ENCODE measurements at regions not wholly inside any gene's neighbourhood (a gene's known extent, or its start where the extent isn't known, plus 50 kb on each side); places are given as distances from the start of the nearest gene placed in this dataset.

DNA sequence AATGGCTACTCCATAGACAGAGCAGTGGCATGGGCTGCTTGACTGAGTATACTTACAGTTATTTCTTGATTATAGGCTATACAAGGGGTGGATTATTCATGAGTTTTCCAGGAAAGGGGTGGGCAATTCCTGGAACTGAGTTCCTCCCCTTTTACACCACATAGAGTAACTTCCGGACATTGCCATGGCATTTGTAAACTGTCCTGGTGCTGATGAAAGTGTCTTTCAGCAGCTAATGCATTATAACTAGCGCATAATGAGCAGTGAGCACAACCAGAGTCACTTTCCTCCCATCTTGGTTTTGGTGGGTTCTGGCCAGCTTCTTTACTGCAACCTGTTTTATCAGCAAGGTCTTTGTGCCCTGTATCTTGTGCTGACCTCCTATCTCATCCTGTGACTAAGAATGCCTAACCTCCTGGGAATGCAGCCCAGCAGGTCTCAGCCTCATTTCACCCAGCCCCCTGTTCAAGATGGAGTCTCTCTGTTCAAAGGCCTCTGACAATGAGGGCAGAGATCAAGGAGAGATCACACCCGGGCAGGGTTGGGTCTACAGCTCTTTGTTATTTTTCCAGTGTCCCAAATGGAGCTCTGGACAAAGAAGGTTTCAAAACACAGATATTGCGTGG, 468.4 kb upstream of the PRKX start:
- no peaks in the 10 kb centered on the region for H3K79me2 ChIP-seq (ENCODE audit: insufficient read depth)
- ChIA-PET CTCF (no interaction called here), POLR2A (no interaction called here)
- 3% methylated on average over 4 of the region's 4 CpGs for WGBS (ENCODE audit: low lambda C conversion rate)
- H3K27me3 ChIP-seq (ENCODE audit: insufficient read depth), result no peaks in the 10 kb centered on the region
- H4K20me1 ChIP-seq (ENCODE audit: insufficient read depth), result no peaks in the 10 kb centered on the region
- DNase-seq, result no peak
- no peaks in the 10 kb centered on the region for H3F3A ChIP-seq (replicated peaks; ENCODE audit: insufficient read depth)
- no peaks in the 10 kb centered on the region for H3K9me2 ChIP-seq
- no peak overlapping the region for H3K4me3 ChIP-seq (ENCODE audit: low read depth in 2 of 2, low read length in 1 of 2)
- H3K4me2 ChIP-seq, result no peak overlapping the region
- no peak overlapping the region for H2AFZ ChIP-seq (ENCODE audit: low read depth)
- H3K9me3 ChIP-seq, result 0 out of 2 replicates have a peak, but pooled peaks cover 6% of the 10 kb centered on the region
- H3K4me1 ChIP-seq (ENCODE audit: control insufficient read depth in 1 of 2, insufficient read depth in 2 of 2, low read depth in 1 of 2, low read length in 1 of 2), result no peaks in the 10 kb centered on the region
- H3K9ac ChIP-seq, result no peak overlapping the region
- H3K36me3 ChIP-seq (replicated peaks in 1 of 2; ENCODE audit: control insufficient read depth in 1 of 2, insufficient read depth in 2 of 2, low read length in 1 of 2), result no peaks in the 10 kb centered on the region
- no peak for TF ChIP-seq CHD2 (IDR thresholded peaks at IDR 0.05; ENCODE audit: low read length, partially characterized antibody)
- no peak for TF ChIP-seq TEAD4 (IDR thresholded peaks at IDR 0.05; ENCODE audit: borderline replicate concordance, insufficient read depth)
- no peak for TF ChIP-seq FOXM1 (IDR thresholded peaks at IDR 0.05; ENCODE audit: low read depth)
- TF ChIP-seq, protein P1, sequence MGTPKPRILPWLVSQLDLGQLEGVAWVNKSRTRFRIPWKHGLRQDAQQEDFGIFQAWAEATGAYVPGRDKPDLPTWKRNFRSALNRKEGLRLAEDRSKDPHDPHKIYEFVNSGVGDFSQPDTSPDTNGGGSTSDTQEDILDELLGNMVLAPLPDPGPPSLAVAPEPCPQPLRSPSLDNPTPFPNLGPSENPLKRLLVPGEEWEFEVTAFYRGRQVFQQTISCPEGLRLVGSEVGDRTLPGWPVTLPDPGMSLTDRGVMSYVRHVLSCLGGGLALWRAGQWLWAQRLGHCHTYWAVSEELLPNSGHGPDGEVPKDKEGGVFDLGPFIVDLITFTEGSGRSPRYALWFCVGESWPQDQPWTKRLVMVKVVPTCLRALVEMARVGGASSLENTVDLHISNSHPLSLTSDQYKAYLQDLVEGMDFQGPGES (IDR thresholded peaks at IDR 0.05; ENCODE audit: low read depth, low read length), result no peak
- no peak overlapping the region for H3K27ac ChIP-seq (ENCODE audit: low read depth in 2 of 2, low read length in 1 of 2)

DNA sequence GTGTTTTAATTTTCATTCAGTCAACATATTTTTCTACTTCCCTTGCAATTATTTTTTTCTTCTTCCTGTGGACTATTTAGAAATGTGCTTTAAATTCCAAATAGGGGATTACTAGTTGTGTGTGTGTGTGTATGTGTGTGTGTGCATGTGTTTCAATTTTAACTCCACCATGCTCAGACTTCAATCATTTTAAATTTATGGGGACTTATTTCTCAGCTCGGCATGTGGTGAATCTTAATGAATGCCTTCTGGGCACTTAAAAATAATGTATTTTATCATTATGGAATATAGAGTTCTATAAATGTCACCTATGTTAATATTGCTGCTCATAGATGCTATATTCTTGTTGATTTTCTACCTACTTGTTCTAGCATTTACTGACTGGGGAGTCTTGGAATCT, 465.6 kb upstream of the PRKX start:
- 0% methylated on average over 1 of the region's 1 CpG for WGBS (ENCODE audit: low lambda C conversion rate)
- Histone ChIP-seq H3K27ac (ENCODE audit: low read depth in 2 of 2, low read length in 1 of 2) (no peak overlapping the region), H3K9me3 (0 out of 2 replicates have a peak, but pooled peaks cover 6% of the 10 kb centered on the region), H3K27me3 (ENCODE audit: insufficient read depth) (no peaks in the 10 kb centered on the region), H2AFZ (ENCODE audit: low read depth) (no peak overlapping the region), H3K79me2 (ENCODE audit: insufficient read depth) (no peaks in the 10 kb centered on the region), H3K36me3 (replicated peaks in 1 of 2; ENCODE audit: control insufficient read depth in 1 of 2, insufficient read depth in 2 of 2, low read length in 1 of 2) (no peaks in the 10 kb centered on the region), H3K4me3 (ENCODE audit: low read depth in 2 of 2, low read length in 1 of 2) (no peak overlapping the region), H3K9me2 (no peaks in the 10 kb centered on the region), H3F3A (replicated peaks; ENCODE audit: insufficient read depth) (no peaks in the 10 kb centered on the region), H3K4me2 (no peak overlapping the region), H4K20me1 (ENCODE audit: insufficient read depth) (no peaks in the 10 kb centered on the region), H3K9ac (no peak overlapping the region), H3K4me1 (ENCODE audit: control insufficient read depth in 1 of 2, insufficient read depth in 2 of 2, low read depth in 1 of 2, low read length in 1 of 2) (no peaks in the 10 kb centered on the region)
- no peak for DNase-seq
- CTCF ChIA-PET, result no interaction called here
- POLR2A ChIA-PET, result no interaction called here
- TF ChIP-seq, protein P2, sequence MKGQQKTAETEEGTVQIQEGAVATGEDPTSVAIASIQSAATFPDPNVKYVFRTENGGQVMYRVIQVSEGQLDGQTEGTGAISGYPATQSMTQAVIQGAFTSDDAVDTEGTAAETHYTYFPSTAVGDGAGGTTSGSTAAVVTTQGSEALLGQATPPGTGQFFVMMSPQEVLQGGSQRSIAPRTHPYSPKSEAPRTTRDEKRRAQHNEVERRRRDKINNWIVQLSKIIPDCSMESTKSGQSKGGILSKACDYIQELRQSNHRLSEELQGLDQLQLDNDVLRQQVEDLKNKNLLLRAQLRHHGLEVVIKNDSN (IDR thresholded peaks at IDR 0.05; ENCODE audit: borderline replicate concordance, low read depth), result no peak

DNA sequence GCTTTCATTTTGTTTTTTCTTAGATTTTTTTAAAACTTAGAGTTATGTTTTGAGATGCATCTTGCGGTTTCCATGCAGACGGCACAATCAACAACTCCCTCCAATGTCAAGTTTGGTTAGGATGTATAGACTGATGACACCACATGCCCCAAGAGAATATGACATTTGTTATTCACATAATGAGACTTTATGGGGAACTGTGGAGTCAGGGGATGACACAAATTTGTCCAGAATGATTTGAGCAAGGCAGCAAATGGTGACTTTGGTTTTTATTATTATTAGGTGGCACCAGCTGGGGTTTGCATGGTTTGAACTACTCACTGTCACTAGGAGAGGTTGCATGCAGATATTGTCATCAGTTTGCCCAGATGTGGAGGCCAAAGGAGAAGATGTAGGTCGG, 461.8 kb upstream of the PRKX start:
- no peak overlapping the region for H3K4me2 ChIP-seq
- H4K20me1 ChIP-seq (ENCODE audit: insufficient read depth), result no peaks in the 10 kb centered on the region
- no peak overlapping the region for H2AFZ ChIP-seq (ENCODE audit: low read depth)
- no peak overlapping the region for H3K4me3 ChIP-seq (ENCODE audit: low read depth in 2 of 2, low read length in 1 of 2)
- CTCF ChIA-PET, result no interaction called here
- TF ChIP-seq YY1 (IDR thresholded peaks at IDR 0.05; ENCODE audit: low read depth) (no peak), FOXM1 (IDR thresholded peaks at IDR 0.05; ENCODE audit: low read depth) (no peak), SIN3A (IDR thresholded peaks at IDR 0.05; ENCODE audit: borderline replicate concordance, low read depth, low read length) (no peak), TAF1 (IDR thresholded peaks at IDR 0.05; ENCODE audit: borderline replicate concordance, low read depth, low read length) (no peak), POLR2AphosphoS5 (IDR thresholded peaks at IDR 0.05; ENCODE audit: low read depth, low read length) (no peak), FOSL2 (IDR thresholded peaks at IDR 0.05; ENCODE audit: borderline replicate concordance, low read depth) (no peak), TCF12 (IDR thresholded peaks at IDR 0.05) (no peak), RFX5 (IDR thresholded peaks at IDR 0.05; ENCODE audit: low read length) (no peak)
- TF ChIP-seq, protein P1 (IDR thresholded peaks at IDR 0.05; ENCODE audit: low read depth, low read length), result no peak
- TF ChIP-seq, protein P3, sequence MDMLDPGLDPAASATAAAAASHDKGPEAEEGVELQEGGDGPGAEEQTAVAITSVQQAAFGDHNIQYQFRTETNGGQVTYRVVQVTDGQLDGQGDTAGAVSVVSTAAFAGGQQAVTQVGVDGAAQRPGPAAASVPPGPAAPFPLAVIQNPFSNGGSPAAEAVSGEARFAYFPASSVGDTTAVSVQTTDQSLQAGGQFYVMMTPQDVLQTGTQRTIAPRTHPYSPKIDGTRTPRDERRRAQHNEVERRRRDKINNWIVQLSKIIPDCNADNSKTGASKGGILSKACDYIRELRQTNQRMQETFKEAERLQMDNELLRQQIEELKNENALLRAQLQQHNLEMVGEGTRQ (IDR thresholded peaks at IDR 0.05; ENCODE audit: borderline replicate concordance, low read depth, low read length), result no peak
- TF ChIP-seq, protein P4, sequence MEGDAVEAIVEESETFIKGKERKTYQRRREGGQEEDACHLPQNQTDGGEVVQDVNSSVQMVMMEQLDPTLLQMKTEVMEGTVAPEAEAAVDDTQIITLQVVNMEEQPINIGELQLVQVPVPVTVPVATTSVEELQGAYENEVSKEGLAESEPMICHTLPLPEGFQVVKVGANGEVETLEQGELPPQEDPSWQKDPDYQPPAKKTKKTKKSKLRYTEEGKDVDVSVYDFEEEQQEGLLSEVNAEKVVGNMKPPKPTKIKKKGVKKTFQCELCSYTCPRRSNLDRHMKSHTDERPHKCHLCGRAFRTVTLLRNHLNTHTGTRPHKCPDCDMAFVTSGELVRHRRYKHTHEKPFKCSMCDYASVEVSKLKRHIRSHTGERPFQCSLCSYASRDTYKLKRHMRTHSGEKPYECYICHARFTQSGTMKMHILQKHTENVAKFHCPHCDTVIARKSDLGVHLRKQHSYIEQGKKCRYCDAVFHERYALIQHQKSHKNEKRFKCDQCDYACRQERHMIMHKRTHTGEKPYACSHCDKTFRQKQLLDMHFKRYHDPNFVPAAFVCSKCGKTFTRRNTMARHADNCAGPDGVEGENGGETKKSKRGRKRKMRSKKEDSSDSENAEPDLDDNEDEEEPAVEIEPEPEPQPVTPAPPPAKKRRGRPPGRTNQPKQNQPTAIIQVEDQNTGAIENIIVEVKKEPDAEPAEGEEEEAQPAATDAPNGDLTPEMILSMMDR (IDR thresholded peaks at IDR 0.05), result no peak
- POLR2A ChIA-PET, result no interaction called here
- no peak overlapping the region for H3K9ac ChIP-seq
- H3K27ac ChIP-seq (ENCODE audit: low read depth in 2 of 2, low read length in 1 of 2), result no peak overlapping the region
- H3K36me3 ChIP-seq (replicated peaks in 1 of 2; ENCODE audit: control insufficient read depth in 1 of 2, insufficient read depth in 2 of 2, low read length in 1 of 2), result no peaks in the 10 kb centered on the region
- no peaks in the 10 kb centered on the region for H3K4me1 ChIP-seq (ENCODE audit: control insufficient read depth in 1 of 2, insufficient read depth in 2 of 2, low read depth in 1 of 2, low read length in 1 of 2)
- no peaks in the 10 kb centered on the region for H3K9me2 ChIP-seq
- no peaks in the 10 kb centered on the region for H3F3A ChIP-seq (replicated peaks; ENCODE audit: insufficient read depth)
- WGBS (ENCODE audit: low lambda C conversion rate), result 7% methylated on average over 3 of the region's 3 CpGs
- no peaks in the 10 kb centered on the region for H3K79me2 ChIP-seq (ENCODE audit: insufficient read depth)
- H3K9me3 ChIP-seq, result 0 out of 2 replicates have a peak, but pooled peaks cover 6% of the 10 kb centered on the region
- H3K27me3 ChIP-seq (ENCODE audit: insufficient read depth), result no peaks in the 10 kb centered on the region
- DNase-seq, result no peak

Data from SK-N-SH (cell line).